ENCODE measurements at regions not wholly inside any gene's neighbourhood (a gene's known extent, or its start where the extent isn't known, plus 50 kb on each side); places are given as distances from the start of the nearest gene placed in this dataset.

GRCh38 chr7:153088601-153089000 is 329.0 kb downstream of the ACTR3B start:
- TF ChIP-seq CTCF (IDR thresholded peaks at IDR 0.05) (no peak), POLR2A (IDR thresholded peaks at IDR 0.05) (no peak)

All from thyroid gland (tissue), 4 donors.